Heart left ventricle (tissue), 13 donors: ENCODE measurements at regions not wholly inside any gene's neighbourhood (a gene's known extent, or its start where the extent isn't known, plus 50 kb on each side); places are given as distances from the start of the nearest gene placed in this dataset.

Source experiments
- POLR2A ChIP-seq, 2 donors: fragments of 450-650 bp; IDR thresholded peaks; one replicate each; pipeline ENCODE4 v1.6.1; 2017; ENCODE audit warnings: antibody characterized with exemption in 2 of 2, mild to moderate bottlenecking in 2 of 2, moderate library complexity in 2 of 2
- TF ChIP-seq, protein P1 (sequence below), 12 donors: fragments of 200-600 bp; sonication (generic) in 4 of 12; IDR thresholded peaks; one replicate each; pipeline versions ENCODE4 v1.5.0 to v1.8.0; 2018 to 2022; ENCODE audit warnings: antibody characterized with exemption in 12 of 12, mild to moderate bottlenecking in 5 of 12
- donor health status: ischemic (EF 13 %, LVEDD 7.1; RV severe dilation, severe dysfunction).
- donor health status: DM: no; HTN: yes; CAD: no.
- donor health status: DM: no; HTN: no; CAD: no.
- donor health status: ischemic (EF 25% LVEDD 6.9; RV normal size, moderate dysfunction).
- donor health status: ischemic (EF 25% LVEDD 5.7; RV mildly dilated, moderate dysfunction).
- donor health status: ischemic (EF 35%, LVEDD 5.7; RV mildly dilated, moderate dysfunction).
- donor health status: nonischemic (EF 11% LVEDD 7.7; RV severe dilation, severe dysfunction).
- donor health status: DM: yes; HTN: yes; CAD: no.
- donor health status: PGD.
- donor health status: ischemic (EF 29% LVEDD 5.4; RV normal size, mild dysfunction).
- donor health status: nonischemic (EF 23%, LVEDD 6.1; RV moderate dilation, normal function).

- TF ChIP-seq, protein P1, sequence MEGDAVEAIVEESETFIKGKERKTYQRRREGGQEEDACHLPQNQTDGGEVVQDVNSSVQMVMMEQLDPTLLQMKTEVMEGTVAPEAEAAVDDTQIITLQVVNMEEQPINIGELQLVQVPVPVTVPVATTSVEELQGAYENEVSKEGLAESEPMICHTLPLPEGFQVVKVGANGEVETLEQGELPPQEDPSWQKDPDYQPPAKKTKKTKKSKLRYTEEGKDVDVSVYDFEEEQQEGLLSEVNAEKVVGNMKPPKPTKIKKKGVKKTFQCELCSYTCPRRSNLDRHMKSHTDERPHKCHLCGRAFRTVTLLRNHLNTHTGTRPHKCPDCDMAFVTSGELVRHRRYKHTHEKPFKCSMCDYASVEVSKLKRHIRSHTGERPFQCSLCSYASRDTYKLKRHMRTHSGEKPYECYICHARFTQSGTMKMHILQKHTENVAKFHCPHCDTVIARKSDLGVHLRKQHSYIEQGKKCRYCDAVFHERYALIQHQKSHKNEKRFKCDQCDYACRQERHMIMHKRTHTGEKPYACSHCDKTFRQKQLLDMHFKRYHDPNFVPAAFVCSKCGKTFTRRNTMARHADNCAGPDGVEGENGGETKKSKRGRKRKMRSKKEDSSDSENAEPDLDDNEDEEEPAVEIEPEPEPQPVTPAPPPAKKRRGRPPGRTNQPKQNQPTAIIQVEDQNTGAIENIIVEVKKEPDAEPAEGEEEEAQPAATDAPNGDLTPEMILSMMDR (IDR thresholded peaks at IDR 0.05), result no peak
- no peak for TF ChIP-seq POLR2A (IDR thresholded peaks at IDR 0.05)
These were observed 157.2 kb upstream of the OBI1 start for GRCh38 chr13:78816154-78816553.
